OCI-LY7 (cell line): ENCODE measurements at regions not wholly inside any gene's neighbourhood (a gene's known extent, or its start where the extent isn't known, plus 50 kb on each side); places are given as distances from the start of the nearest gene placed in this dataset.

Experiments used
- BruUV-seq: library from RNA; stranded (reverse); fragments of 400-500 nt; replicated peaks from 2 replicates; lab custom pipeline; 2021; lab: Mats Ljungman, UMichigan
- CTCF ChIA-PET: fragments of 300-600 bp; sonication (Branson Sonifier 250); formaldehyde crosslinking; loops from one replicate; lab custom pipeline; 2022; ENCODE audit warnings: antibody characterized with exemption; ENCODE audit not compliant: unreplicated experiment; lab: Charles Lee
- POLR2A ChIA-PET: fragments of 300-600 bp; sonication (Branson Sonifier 250); formaldehyde crosslinking; loops from one replicate; lab custom pipeline; 2022; ENCODE audit warnings: antibody characterized with exemption; lab: Charles Lee
- DNase-seq: peaks from one replicate; pipeline ENCODE4 v3.0.0-alpha.2; 2015; ENCODE audit warnings: low spot score
- H2AFZ ChIP-seq: fragments of 200-600 bp; sonication (generic), shearing (Covaris generic); 2 replicates; pipeline ENCODE4 v1.6.1; 2014; ENCODE audit warnings: mild to moderate bottlenecking, antibody characterized with exemption, low read length, moderate library complexity
- H3K27ac ChIP-seq: fragments of 200-600 bp; sonication (generic); 2 replicates; pipeline ENCODE4 v1.5.1; 2014; ENCODE audit warnings: mixed run types, low read depth, mild to moderate bottlenecking, moderate library complexity, low read length, inconsistent platforms; ENCODE audit not compliant: poor library complexity, severe bottlenecking
- H3K36me3 ChIP-seq: fragments of 200-600 bp; sonication (generic); 2 replicates; pipeline ENCODE4 v1.6.1; 2014; ENCODE audit warnings: mild to moderate bottlenecking, antibody characterized with exemption, low read length, moderate library complexity, mixed read lengths; ENCODE audit not compliant: insufficient read depth
- H3K4me1 ChIP-seq: fragments of 200-600 bp; sonication (generic); 2 replicates; pipeline ENCODE4 v1.5.1; 2014; ENCODE audit warnings: mild to moderate bottlenecking, low read length; ENCODE audit not compliant: insufficient read depth, poor library complexity, severe bottlenecking
- H3K4me2 ChIP-seq: fragments of 200-600 bp; sonication (generic); 2 replicates; pipeline ENCODE4 v1.6.1; 2014; ENCODE audit warnings: mild to moderate bottlenecking, low read length
- H3K4me3 ChIP-seq: fragments of 200-600 bp; sonication (generic); 2 replicates; pipeline ENCODE4 v1.5.1; 2014; ENCODE audit warnings: mild to moderate bottlenecking, low read depth, low read length; ENCODE audit not compliant: poor library complexity, severe bottlenecking
- H3K79me2 ChIP-seq: fragments of 200-600 bp; sonication (generic); 2 replicates; pipeline ENCODE4 v1.6.1; 2016; ENCODE audit warnings: low read depth, mild to moderate bottlenecking, low read length, moderate library complexity, mixed read lengths; ENCODE audit not compliant: insufficient read depth
- H3K9me2 ChIP-seq: fragments of 200-600 bp; sonication (generic); 2 replicates; pipeline ENCODE4 v1.6.1; 2016; ENCODE audit warnings: mild to moderate bottlenecking, low read length, mixed read lengths; ENCODE audit not compliant: insufficient read depth
- H3K9me3 ChIP-seq: fragments of 200-600 bp; sonication (generic); 2 replicates; pipeline ENCODE4 v1.6.1; 2014; ENCODE audit warnings: mild to moderate bottlenecking, mixed run types, low read length, mixed read lengths
- H4K20me1 ChIP-seq: fragments of 200-600 bp; sonication (generic); 2 replicates; pipeline ENCODE4 v1.6.1; 2014; ENCODE audit warnings: mild to moderate bottlenecking, antibody characterized with exemption, low read length, moderate library complexity, mixed read lengths; ENCODE audit not compliant: insufficient read depth
- CTCF ChIP-seq: fragments of 200-600 bp; sonication (generic); conservative IDR thresholded peaks from 2 replicates; pipeline ENCODE4 v1.5.1; 2014; ENCODE audit warnings: mild to moderate bottlenecking, antibody characterized with exemption, low read length, moderate library complexity, mixed read lengths
- EZH2phosphoT487 ChIP-seq: fragments of 200-600 bp; sonication (generic); IDR thresholded peaks from 2 replicates; pipeline ENCODE4 v1.6.1; 2018; ENCODE audit warnings: low read depth, borderline replicate concordance, mild to moderate bottlenecking, mixed run types, antibody characterized with exemption, low read length, moderate library complexity, mixed read lengths
- intact Hi-C: fragments of 100-400 bp; cut with micrococcal nuclease; formaldehyde crosslinking; loops from one replicate; pipeline ENCODE4 v1.10.0; 2022; ENCODE audit not compliant: unreplicated experiment

GRCh38 chr9:118367383-118367782 is 663.2 kb downstream of the TLR4 start:
- no peak overlapping the region for H2AFZ ChIP-seq
- no peaks in the 10 kb centered on the region for H3K4me1 ChIP-seq
- TF ChIP-seq EZH2phosphoT487 (no peak), CTCF (no peak)
- H4K20me1 ChIP-seq: no peaks in the 10 kb centered on the region
- H3K9me2 ChIP-seq: no peaks in the 10 kb centered on the region
- no peak for DNase-seq
- ChIA-PET CTCF (no interaction called here), POLR2A (no interaction called here)
- BruUV-seq: no TSS peak
- no peak overlapping the region for H3K4me3 ChIP-seq
- H3K9me3 ChIP-seq: no peaks in the 10 kb centered on the region
- no peak overlapping the region for H3K27ac ChIP-seq
- H3K4me2 ChIP-seq: no peak overlapping the region
- H3K36me3 ChIP-seq: no peaks in the 10 kb centered on the region
- intact Hi-C loops: no loop called here
- H3K79me2 ChIP-seq: no peaks in the 10 kb centered on the region

- CTCF ChIA-PET: no interaction called here
- Histone ChIP-seq H4K20me1 (no peaks in the 10 kb centered on the region), H3K4me3 (no peak overlapping the region), H3K27ac (no peak overlapping the region), H3K36me3 (no peaks in the 10 kb centered on the region), H2AFZ (no peak overlapping the region), H3K9me3 (no peaks in the 10 kb centered on the region), H3K4me1 (no peaks in the 10 kb centered on the region), H3K4me2 (no peak overlapping the region), H3K79me2 (no peaks in the 10 kb centered on the region), H3K9me2 (no peaks in the 10 kb centered on the region)
- no peak for TF ChIP-seq EZH2phosphoT487
- TF ChIP-seq CTCF: no peak
- intact Hi-C loops: no loop called here
- POLR2A ChIA-PET: interaction anchor here (0.5 kb wide), 1 partner anchor 227 kb away, joined by 3 read pairs; no protein-coding TSS in a partner anchor
- no TSS peak for BruUV-seq
- DNase-seq: no peak
Observed at GRCh38 chr9:118384531-118385100, 680.4 kb downstream of the TLR4 start.

GRCh38 chr9:118395415-118395814 is 691.2 kb downstream of the TLR4 start:
- no peak for TF ChIP-seq CTCF
- H3K27ac ChIP-seq: no peak overlapping the region
- H3K4me1 ChIP-seq: no peaks in the 10 kb centered on the region
- intact Hi-C loops: no loop called here
- no peaks in the 10 kb centered on the region for H3K9me3 ChIP-seq
- no peak overlapping the region for H3K4me2 ChIP-seq
- CTCF ChIA-PET: no interaction called here
- H3K4me3 ChIP-seq: no peak overlapping the region
- POLR2A ChIA-PET: no interaction called here
- H4K20me1 ChIP-seq: no peaks in the 10 kb centered on the region
- BruUV-seq: no TSS peak
- H3K79me2 ChIP-seq: no peaks in the 10 kb centered on the region
- no peaks in the 10 kb centered on the region for H3K9me2 ChIP-seq
- H2AFZ ChIP-seq: no peak overlapping the region
- H3K36me3 ChIP-seq: no peaks in the 10 kb centered on the region
- no peak for DNase-seq
